Dedifferentiated amniotic fluid mesenchymal stem cell (primary cell): ENCODE measurements at regions not wholly inside any gene's neighbourhood (a gene's known extent, or its start where the extent isn't known, plus 50 kb on each side); places are given as distances from the start of the nearest gene placed in this dataset.

Experiments
- DNase-seq: peaks from one replicate; pipeline ENCODE4 v3.0.0-alpha.2; 2016; ENCODE audit errors: extremely low spot score

DNA sequence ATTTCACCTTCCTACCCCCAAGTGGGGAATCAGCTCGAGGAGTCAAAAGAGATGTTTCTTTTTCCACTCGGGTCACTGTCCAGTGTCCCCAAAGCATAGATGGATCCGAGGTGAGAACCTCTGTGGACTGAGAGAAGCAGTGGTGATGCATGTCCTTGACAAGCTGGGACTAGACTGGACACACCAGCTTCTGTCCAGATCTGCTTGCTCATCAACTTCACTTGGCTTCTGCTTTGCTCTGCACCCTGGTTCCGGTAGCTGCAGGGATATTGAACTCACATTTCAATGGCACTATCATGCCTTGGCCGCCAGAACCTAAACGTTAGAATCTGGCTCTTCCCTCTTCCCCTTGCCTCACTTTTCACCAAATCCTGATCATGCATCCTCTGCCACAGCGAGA is 50.3 kb upstream of the CXCL12 start:
- no peak for DNase-seq

DNA sequence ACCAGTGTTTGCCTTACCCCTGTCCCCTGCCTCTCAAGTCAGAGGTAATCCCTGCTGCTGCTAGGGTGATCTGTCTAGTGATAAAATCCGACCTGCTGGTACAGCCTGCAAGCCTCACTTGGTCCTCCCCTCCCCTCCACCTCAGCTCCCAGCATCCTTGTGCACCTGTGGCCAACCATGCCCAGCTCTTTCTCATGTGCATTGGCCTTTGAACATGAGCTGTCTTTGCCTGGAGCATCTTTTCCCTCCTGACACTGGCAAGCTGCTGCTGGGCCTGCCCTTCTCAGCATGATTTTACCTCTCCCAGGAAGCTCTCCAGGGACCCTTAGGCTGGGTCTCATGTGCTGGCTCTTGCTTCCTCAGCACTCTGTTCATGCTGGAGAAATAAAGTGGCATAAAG is 51.3 kb upstream of the CXCL12 start:
- DNase-seq = no peak

DNA sequence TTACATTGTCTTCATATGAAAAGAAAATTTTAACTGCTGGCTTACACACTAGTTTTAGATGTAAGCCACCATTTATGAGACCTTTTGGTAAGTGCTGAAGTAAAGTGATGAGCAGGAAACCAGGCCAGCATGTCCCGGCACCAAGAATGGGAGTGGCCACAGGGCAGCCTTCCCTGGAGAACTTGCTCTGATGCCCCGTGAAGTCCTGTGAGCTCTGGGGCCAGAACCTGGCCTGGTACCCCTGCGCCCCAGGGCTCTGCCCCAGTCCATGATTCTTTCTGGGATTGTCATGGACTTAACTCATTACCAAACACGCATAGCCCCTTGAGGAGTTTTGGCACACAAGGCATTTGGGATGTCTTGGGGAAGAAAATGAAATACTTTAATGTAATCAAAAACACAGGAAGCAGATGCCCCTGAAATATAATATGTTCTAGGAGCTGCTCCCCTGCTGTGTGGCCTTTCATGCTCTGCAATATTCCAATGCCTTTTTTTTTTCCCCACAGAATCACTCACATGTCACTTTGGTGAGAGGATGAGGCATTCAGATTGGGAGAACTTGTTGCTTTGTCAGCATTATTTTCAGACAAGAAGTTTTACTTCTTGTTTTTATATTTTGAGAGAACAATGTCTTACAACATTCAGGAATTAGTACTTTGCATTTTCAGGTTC is 53.1 kb upstream of the CXCL12 start:
- DNase-seq = no peak

DNA sequence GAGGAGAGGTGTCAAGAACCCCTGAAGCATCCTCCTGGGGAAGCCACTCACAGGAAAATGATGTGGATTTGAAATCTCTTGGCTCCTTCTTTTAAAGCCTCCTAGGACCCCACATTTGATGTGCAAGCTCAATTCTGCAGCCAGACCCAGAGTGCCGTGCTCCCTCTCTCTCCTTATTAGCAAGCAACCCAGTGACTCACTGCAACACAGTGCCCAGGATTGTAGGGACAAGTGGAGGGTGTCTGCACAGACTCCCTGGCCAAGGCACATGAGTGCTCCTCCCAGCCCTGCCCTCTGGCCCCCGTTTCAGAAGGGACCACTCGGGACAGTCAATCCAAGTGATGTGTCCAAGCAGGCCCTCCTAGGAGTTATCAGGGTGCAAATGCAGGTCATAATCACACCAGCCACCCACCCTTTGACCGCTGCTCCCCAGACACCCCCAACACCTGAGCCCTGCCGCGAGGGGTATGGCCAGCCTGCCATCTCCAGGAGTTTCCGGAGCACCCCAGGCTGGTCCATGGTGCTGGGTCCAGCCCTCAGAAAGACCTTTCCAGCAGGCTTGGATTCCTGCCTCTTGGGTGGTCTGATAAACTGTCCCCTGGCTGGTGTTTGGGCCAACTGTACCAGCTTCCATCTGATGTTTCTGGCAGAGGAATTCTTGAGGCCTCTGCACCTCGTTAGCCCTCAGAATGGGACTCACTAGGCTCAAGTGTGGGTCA is 54.5 kb upstream of the CXCL12 start:
- DNase-seq = no peak

DNA sequence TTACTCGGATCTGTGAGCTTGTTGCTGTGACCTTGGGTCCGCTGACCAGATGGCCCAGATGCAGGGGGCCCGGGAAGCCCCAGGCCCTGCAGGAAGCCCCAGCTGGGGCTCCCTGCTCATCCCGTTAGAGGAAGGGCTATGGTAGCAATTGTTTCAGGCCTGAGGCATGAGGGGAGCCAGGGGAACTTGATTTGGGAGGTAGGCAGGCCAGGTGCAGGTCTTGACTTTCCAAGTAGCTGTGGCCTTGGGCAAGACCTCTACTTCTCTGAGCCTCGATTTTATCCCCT is 55.0 kb upstream of the CXCL12 start:
- no peak for DNase-seq

DNA sequence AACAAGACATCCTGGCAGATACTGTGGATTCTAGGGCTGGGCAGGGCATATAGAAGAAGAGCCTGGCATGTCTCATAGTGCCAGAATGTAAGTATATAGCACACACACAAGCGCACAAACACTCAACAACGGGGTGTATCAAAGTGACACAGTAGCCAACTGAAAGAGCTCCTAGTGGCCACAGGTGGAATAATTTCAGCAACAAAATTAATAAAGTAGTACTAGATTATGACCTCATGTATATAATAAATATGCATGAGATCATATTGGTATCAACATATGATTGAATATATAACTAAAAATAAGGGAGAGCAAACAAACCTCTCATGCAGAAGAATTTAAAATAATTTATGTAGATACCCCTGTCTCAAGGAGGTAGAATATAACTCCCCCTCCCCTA is 72.4 kb upstream of the CXCL12 start:
- DNase-seq = no peak

DNA sequence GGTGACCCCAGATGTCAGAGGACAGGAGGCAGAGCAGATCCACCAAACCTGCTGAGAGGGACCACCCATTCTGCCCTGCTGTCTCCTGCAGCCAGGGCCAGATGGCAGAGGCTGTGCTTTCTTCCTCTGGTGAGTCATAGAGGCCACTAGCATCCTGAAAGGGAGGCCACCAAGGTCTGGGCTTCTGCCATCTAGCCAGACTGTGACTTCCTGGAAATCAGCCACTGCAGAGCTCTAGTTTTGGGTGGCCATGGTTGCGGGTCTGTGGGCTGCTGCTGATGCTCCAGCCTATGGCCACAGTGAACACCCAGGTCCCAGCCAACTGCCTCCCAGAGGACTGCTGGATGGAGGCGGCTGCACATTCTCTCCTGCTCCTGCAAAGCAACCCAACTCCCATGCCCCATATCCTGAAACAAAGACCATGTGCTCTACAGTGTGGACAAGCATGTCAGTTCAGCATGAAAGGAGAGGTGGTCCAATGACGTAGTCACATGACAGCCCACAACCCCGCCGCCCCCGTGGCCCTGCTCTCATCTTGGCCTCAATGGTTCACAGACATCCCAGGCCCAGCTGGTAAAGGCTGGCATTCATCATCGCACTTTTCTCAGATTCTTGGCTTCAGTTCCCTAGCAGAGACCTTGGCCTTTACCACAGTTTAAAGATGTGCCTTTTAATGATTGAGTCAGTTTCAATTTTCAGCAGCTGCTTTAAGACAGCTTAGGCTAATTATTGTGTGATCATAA is 73.9 kb upstream of the CXCL12 start:
- no peak for DNase-seq

DNA sequence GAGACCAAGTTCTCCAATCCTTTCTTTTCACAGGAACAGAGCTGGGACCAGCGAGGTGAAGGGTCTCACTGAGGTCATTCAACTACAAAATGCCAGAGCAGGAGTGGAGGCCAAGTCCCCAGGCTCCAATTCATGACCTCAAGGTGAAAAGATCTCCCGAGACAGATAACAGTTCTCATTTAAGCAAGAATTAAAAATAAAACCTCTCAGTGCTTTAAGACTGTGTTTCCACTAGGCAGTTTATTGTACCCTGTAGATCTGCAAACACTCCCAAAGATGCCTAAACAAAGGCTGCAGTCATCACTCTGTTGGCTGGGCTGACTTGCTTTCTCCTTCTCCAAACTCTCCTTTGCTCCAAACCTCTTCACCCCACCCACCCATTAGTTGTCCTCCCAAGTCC is 74.8 kb upstream of the CXCL12 start:
- DNase-seq = no peak

DNA sequence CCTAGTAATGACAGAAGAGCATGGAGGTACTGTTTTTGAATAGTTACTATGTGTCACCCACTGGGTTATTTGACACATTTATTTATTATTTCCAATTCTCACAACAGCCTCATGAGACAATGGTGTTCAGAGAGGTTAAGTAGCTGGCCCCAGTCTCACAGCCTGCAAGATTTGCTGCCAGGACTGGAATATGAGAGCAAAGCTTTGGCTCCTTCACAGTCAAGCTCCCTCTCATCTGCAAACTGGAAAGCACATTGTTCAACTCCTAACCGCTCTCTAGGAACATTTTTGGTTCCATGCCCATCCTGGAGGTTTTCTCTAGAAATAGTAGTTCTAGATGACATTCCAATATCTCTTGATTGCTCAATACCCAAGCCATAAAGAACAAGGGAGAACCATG is 75.5 kb upstream of the CXCL12 start:
- DNase-seq = no peak

DNA sequence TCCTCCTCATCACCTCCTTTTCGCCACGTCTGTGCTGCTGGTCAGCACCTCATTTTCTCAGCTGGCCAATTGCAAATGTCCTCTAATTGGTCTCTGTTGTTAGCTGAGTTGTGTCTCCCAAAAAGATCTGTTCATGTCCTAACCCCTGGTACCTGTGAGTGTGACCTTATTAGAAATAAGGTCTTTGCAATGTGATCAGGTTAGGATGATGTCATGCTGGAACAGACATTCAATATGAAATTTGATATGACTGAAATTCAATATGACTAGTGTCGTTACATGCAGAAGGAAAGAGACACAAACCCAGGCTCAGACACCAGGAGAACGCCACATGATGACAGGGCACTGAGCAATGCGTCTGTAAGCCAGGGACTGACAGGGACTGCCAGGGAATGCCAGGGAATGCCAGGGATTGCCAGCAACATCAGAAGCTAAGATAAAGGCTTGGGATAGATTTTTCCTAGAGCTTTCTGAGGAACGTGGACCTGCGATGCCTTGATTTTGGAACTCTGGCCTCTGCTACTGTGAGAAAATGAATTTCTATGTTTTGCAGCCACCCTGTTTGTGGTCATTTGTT is 77.5 kb upstream of the CXCL12 start:
- no peak for DNase-seq

DNA sequence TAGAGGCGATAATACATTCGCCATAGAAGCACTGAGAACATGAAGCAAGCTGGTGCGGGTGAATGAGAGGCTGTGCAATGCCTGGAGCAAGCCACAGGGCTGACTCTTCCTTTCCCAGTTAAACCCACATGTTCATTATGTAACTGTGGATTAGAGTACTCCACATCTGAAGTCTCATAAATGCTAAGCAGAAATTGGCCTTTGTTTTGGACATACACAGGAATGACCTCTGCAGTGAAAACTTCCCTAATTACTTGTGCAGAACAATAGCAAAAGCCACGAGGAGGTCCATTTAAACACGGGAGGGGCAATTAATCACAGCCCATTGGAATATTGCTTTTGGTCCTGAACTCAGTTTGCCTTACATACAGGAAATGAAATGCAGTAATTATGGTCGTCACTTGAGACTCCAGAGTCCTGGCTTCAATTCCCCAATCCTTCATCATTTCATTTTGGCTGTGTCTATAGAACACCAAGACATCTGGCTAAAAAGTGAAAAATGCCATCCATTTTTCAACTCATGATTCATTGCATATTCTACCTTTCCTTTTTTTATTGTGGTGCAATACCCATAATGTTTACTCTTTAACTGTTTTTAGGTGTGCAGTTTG is 78.7 kb upstream of the CXCL12 start:
- DNase-seq = peak; percentile 56

DNA sequence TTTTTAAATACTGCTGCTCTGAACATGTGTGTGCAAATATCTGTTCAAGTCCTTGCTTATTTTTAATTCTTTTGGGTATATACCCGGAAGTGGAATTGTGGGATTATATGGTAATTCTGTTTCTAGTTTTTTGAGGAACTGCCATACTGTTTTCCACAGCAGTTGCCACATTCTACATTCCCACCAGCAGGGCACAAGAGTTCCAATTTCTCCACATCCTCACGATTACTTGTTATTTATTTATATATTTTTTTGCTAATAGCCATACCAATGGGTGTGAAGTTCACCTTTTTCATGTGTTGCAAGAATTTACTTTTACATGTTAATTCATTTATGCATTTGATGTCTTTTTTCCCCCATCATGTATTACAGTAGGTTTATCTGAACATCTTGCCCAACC is 79.6 kb upstream of the CXCL12 start:
- no peak for DNase-seq

DNA sequence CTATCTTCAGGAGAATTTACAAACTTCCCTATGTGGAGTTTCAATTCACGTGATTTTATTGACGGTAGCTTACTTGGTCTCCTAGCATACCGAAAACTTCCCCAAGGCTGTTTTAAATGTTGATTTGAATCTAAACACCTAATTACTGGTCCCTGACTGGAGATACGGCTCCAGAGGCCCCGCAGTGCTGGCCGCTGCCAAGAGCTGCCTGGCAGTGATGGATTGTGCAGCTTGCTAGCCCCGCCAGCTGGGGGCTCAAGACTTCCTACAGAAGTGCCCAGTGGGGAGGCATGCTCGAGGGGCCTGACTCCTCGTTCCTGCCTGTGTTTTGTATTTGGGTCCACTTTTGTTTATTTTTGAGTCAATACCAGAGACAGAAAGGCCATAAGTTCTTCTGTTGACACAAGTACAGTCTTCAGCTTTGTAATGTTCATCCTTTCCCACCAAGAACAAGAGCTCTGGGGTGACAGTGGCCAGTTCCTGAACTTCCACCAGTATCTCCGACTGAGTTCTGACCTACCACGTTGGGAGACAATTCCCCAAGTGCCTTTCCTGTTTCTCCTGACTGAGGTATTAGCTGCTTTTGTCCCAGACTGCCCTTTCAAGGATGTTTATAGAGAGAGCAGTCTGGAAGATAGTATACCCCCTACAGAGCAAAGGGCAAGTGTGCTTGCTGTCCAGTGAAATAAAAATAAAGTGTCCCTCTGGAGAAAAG is 80.7 kb upstream of the CXCL12 start:
- DNase-seq = peak; percentile 4

DNA sequence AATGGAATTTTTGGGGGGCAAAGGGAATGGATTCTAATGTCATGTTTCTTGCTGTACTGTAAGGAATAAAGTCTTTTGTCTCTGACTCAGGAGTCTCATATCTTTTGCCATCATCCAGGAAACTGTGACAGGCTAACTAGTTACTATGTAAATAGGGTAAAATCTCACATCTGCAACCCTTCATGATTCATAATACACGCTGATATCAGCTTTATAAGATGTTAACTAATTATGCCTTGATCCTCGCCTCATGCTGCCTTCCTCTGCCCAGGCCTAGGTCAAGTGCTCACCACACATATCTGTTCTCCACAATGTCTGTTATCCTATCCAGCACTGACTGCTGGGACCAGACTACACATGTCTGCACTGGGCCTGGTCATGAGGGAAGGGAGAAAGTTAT is 81.3 kb upstream of the CXCL12 start:
- peak; percentile 14 for DNase-seq

DNA sequence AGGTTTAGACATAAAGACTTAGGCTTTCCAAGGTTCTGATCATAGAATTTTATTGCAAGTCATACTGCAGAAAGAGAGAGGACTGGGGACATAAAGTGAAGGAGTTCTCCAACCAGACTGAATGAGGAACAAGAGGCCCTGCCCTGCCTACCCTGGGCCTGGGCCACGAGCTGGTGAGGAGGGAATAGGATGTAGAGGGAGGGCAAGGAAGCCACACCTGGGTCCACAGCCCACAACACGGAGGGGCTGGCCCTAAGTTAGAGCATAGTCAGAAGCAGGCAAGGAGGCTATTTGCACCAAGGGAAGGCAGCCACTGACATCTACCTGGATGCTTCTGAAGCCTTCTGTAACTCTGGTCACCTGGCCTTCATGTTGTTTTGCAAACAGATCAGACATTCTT is 82.2 kb upstream of the CXCL12 start:
- peak; percentile 2 for DNase-seq

DNA sequence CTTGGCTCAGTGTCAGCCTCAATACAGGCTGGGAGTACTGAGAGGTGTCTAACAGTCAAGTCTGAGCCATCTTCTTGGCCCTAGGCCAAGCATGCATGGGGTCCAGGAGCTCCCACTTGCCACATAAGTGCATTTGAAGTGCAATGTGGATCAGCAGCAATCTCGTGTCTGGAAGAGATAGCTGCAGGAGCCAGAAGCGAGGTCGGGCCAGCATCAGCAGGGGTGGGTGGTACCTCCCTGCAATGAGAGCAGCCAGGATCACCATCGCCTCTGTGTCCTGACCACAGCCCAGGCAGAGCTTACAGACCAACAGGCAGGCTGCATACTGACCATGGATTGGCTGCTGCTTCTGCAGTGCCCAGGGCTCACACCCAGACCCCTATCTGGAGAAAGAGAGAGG is 83.0 kb upstream of the CXCL12 start:
- DNase-seq = no peak

DNA sequence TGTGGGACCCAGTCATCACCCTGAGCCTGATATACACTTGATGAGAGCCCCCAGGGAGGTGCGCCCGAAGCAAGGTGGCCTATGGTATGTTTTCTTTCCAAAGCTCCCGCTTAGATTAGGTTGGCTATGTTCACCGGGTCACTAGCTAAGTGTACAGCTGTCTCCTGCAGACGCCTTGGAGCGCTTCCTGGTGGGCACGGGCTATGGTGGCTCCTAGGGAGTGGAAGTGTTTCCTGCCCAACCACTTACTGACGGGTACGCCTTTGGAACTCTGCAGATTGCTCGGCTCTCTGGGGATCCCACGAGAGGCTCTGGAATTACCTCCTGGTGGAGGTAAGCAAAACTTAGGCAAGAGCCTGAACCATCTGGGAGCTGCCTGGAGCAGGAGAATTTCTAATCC is 83.6 kb upstream of the CXCL12 start:
- DNase-seq = no peak

DNA sequence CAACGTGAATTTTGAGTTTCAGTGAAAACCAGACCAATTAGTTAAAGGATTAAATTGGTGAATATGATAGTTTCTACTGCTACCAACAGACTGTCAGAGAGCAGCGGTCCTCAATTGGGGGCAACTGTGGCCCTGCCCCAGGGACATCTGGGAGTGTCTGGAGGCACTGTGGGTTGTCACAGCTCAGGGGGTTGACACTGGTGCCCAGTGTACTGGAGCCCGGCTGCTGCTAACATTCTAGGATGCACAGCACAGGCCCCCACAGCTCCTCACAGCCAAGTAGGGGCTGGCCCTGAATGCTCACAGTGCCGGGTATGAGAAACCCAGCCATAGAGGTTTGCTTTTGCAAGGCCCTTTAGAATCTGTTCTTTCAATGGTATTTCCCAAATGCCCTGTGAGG is 84.1 kb upstream of the CXCL12 start:
- no peak for DNase-seq

DNA sequence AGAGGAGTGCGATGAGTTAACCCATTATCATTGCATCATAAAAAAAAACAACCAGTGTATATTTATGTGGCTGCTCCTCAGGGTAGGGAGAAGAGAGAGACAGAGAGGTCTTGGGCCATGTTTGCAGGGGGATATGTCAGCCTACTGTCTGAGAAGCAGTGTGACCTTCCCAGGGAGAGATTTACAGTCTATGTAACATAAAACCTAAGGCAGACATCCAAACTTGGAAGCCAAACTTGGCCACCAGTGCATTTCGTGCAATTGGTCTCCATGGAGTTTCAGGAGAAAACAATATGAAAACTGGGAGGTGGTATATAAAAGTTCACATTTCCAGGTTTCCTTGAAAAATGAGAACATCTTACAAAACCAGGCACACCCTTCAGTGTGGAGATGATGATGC is 85.9 kb upstream of the CXCL12 start:
- peak; percentile 31 for DNase-seq

DNA sequence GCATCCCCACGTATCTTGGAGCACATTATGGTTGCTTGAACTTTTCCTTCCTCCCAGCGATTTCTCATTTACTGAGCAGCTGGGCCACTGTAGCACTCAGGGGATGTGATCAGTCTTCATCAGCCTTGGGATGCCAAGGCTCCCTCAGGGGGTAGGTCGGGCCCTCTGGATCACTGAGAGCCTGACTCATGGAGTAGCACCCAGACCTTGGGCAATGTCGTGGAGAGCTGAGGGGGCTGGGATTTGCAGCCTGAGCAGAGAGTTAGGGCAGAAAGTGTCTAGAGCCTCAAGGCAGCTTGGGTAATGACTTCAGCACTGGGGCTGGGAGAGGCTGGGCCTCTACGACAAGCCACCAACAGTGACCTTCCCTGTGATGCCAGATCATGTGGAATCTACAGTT is 86.5 kb upstream of the CXCL12 start:
- DNase-seq = no peak

DNA sequence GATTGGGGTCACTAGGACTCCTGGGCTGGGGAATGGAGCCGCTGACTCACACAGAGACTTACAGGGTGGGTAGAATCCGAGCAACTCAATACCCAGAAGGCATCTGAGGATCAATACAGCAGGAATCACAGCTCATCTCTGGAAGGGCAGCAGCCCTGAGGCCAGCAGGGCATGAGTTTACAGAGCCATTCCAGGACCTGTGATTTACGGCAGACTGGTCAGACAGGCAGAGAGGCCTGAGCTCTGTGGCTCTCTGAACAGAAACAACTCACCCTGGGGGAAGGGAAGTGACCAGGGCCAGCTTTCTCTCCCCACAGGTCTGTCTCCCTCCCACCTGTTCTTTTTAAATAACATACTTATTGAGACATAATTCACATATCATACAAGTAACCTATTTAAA is 88.2 kb upstream of the CXCL12 start:
- DNase-seq = no peak
